Fibroblast of mammary gland (primary cell): ENCODE measurements at regions not wholly inside any gene's neighbourhood (a gene's known extent, or its start where the extent isn't known, plus 50 kb on each side); places are given as distances from the start of the nearest gene placed in this dataset.
"Not testable (repeated sequence)": the region's sequence is repeated elsewhere in the genome, so short reads cannot be mapped to it uniquely, and the experiment has no call there.

Experiments used
- DNase-seq: peaks from one replicate; pipeline ENCODE4 v3.0.0-alpha.2; 2010; ENCODE audit warnings: low read depth
- H3K4me3 ChIP-seq: 2 replicates; pipeline ENCODE4 v1.5.1; 2011; ENCODE audit warnings: low read depth, mild to moderate bottlenecking, low read length, moderate library complexity; ENCODE audit not compliant: control insufficient read depth
- TF ChIP-seq, protein P1 (sequence below): conservative IDR thresholded peaks from 2 replicates; pipeline ENCODE4 v1.5.1; 2011; ENCODE audit warnings: low read depth, low read length, inconsistent platforms; ENCODE audit not compliant: control insufficient read depth, insufficient read depth

DNA sequence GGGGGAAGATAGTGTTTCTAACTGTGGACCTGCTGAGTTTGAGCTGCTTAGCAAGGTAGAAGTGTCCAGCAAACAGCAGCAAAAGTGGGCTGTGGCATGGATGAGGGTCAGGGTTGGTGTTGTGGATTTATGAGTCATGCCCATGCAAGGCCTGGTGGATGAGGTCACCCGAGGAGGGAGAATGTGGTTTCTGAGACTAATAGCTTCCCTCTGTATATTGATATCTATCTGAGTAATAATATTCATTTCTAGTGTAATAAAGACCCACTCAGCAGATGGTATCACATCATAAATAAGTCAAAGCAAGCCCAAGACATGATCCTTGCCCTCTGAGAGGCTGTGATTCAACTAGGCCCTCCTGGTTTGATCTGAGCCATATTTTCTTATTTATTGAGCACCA is 597.8 kb upstream of the CLINT1 start:
- peak; percentile 98 for DNase-seq
- no peak overlapping the region for H3K4me3 ChIP-seq
- TF ChIP-seq, protein P1, sequence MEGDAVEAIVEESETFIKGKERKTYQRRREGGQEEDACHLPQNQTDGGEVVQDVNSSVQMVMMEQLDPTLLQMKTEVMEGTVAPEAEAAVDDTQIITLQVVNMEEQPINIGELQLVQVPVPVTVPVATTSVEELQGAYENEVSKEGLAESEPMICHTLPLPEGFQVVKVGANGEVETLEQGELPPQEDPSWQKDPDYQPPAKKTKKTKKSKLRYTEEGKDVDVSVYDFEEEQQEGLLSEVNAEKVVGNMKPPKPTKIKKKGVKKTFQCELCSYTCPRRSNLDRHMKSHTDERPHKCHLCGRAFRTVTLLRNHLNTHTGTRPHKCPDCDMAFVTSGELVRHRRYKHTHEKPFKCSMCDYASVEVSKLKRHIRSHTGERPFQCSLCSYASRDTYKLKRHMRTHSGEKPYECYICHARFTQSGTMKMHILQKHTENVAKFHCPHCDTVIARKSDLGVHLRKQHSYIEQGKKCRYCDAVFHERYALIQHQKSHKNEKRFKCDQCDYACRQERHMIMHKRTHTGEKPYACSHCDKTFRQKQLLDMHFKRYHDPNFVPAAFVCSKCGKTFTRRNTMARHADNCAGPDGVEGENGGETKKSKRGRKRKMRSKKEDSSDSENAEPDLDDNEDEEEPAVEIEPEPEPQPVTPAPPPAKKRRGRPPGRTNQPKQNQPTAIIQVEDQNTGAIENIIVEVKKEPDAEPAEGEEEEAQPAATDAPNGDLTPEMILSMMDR: no peak

DNA sequence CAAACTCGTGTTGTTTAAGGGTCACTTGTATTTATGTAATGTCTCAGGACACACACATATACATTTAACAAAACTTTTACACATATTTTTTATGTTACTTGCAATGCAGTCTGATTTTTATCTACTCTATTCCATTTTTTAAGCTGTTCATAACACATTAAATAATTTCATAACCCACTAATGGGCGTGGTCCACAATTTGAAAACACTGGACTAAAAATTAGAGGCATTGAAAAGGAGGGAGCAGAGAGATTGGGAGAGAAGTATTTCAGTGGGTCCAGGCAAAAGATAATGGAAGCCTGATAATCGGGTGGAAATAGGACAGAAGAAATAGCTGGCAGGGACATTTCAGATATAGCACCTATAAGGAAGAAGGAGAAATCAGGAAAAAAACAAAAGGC is 597.3 kb upstream of the CLINT1 start:
- DNase-seq: no peak
- TF ChIP-seq, protein P1: no peak
- H3K4me3 ChIP-seq: no peak overlapping the region

DNA sequence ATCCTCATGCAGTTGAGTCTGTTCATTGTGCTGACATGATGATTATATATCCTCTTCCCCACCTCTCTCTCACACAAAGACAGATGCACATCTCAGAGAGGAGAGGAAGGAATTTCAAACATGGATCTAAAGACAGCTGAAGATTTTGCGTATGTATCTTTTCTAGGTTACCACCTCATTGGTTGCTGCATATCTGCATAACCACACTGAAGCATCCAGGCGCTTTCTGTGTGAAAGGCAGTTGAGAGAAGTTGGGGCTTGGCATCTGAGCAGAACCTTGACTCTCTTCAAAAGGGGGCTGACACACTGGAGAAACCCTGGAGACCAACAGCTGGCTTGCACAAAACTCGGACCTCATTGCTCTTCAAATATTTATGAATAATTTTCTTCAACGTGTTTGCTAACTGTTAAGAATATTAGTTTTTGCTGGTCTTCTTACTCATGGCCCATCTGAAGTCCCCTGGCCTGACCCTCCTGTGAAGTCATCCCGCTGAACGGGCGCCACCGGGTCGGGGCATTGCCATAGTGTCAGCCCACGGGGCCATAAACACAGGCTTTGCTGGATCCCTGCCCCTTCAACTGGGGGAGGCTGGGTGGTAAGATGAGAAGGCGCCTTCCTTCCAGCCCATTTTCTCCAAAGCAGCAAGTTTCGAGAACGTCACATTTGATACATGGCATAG is 593.2 kb upstream of the CLINT1 start:
- TF ChIP-seq, protein P1: no peak

DNA sequence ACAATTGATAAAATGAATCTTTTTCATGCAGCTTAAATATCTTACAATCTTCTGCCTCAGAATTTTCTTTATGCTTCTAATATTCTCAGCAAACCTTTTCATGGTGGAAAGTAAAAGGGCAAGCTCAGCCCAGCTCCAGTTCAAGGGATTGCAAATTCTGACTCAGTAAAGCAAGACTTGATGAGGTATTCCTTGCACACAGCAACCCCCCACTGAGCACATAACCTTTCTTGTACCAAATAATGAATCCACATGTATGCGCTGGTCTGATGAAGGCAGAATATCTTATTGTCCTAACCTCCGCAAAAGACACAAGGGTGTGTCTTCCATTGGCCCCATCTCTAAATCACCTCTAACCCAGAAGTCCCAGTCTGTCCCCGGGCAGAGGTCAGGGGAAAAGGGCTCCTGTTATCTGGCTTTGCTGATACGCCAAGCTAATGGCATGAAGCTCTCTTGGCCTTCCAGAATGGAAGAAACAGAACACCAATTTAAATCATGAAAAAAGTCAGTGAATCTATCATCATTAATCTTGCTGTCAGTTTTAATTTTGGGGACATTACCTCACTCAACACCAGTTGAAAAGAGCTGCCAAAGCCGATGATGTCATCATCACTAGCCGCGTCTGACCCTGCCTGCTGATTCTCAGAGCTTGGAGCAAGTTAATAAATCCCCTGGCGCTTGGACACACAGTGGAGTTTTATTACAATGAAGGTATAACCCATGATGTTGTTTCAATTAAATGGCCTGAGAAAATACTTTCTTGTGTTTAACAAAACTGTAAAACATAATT is 592.5 kb upstream of the CLINT1 start:
- no peak overlapping the region for H3K4me3 ChIP-seq
- peak; percentile 89 for DNase-seq
- TF ChIP-seq, protein P1: no peak

More for the DNA sequence above, 593.2 kb upstream of the CLINT1 start:
- no peak for DNase-seq
- no peak overlapping the region for H3K4me3 ChIP-seq

DNA sequence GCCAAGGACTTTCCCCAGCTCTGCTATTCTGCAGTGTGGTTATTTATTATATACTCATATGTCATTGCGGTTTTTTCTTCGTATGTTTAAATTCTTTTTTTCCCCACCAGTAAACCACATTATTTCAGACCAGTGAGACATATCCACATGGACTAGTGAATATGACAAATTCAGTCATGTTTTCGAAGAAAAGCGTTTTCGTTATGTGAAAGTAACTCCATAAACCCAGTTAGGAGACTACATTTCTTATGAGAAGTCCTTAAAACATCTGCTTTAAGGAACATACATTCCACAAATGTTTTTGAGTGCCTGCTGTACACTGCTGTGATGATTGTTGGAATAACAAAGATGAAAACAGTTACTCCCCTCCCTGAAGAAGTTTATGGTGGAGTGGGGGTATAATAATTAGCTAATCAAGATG is 591.8 kb upstream of the CLINT1 start:
- no peak for DNase-seq
- TF ChIP-seq, protein P1: no peak
- no peak overlapping the region for H3K4me3 ChIP-seq

DNA sequence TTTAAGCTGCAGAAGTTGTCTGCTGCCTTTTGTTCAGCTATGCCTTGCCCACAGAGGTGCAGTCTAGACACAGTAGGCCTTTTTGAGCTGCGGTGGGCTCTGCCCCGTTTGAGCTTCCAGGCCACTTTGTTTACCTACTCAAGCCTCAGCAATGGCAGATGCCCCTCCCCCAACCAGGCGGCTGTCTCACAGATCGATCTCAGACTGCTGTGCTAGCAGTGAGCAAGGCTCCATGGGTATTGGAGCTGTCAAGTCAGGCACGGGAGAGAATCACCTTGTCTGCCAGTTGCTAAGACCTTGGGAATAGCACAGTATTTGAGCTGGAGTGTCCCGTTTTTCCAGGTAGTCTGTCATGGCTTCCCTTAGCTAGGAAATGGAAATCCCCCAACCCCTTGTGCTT is 587.8 kb upstream of the CLINT1 start:
- not testable (repeated sequence) for H3K4me3 ChIP-seq, DNase-seq

DNA sequence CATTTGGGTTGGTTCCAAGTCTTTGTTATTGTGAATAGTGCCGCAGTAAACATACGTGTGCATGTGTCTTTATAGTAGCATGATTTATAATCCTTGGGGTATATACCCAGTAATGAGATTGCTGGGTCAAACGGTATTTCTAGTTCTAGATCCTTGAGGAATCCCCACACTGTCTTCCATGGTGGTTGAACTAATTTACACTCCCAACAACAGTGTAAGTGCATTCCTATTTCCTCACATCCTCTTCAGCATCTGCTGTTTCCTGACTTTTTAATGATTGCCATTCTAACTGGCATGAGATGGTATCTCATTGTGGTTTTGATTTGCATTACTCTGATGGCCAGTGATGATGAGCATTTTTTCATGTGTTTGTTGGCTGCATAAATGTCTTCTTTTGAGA is 580.3 kb upstream of the CLINT1 start:
- not testable (repeated sequence) for DNase-seq, H3K4me3 ChIP-seq
